Ovary (tissue), 3 donors: ENCODE measurements at regions not wholly inside any gene's neighbourhood (a gene's known extent, or its start where the extent isn't known, plus 50 kb on each side); places are given as distances from the start of the nearest gene placed in this dataset.

Source experiments
- CTCF ChIP-seq, 3 donors: fragments of 450-650 bp in 2 of 3; fragments of 200-600 bp in 1 of 3; IDR thresholded peaks; one replicate each; pipeline versions ENCODE4 v1.5.1 to v1.8.0; 2016 to 2022; ENCODE audit warnings: antibody characterized with exemption in 3 of 3, mild to moderate bottlenecking in 1 of 3
- EP300 ChIP-seq: sonication (generic); formaldehyde crosslinking; IDR thresholded peaks from one replicate; pipeline ENCODE4 v1.6.1; 2017; ENCODE audit warnings: antibody characterized with exemption
- POLR2A ChIP-seq: fragments of 450-650 bp; IDR thresholded peaks from one replicate; pipeline ENCODE4 v1.6.1; 2017; ENCODE audit warnings: antibody characterized with exemption, mild to moderate bottlenecking, moderate library complexity
- donor health status: DM: no; HTN: no; CAD: no.

GRCh38 chr3:72383230-72383629 is 465.0 kb downstream of the SHQ1 start:
- TF ChIP-seq POLR2A, result no peak
- TF ChIP-seq CTCF (IDR thresholded peaks at IDR 0.05), result no peak
- no peak for TF ChIP-seq EP300
